ENCODE measurements at regions not wholly inside any gene's neighbourhood (a gene's known extent, or its start where the extent isn't known, plus 50 kb on each side); places are given as distances from the start of the nearest gene placed in this dataset.

DNA sequence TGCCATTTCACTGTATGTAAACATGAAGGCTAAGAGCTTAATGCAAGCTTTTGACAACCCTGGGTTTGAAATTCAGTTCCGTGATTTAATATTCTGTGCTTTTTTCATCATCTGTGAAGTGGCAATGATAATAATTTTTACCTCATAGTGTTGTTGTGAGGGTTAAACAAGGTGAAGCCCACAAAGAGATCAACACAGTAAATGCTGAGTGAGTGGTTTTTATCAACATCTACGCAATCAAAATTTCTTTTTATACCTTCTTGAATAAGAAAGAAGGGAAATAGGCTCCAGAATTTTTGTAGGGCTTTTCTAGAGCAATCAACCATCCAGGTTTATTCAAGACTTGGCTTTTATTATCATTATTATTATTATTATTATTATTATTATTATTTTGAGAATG, 490.8 kb downstream of the SOX5 start:
- H3K4me3 ChIP-seq (ENCODE audit: low read depth, low read length) = no peak overlapping the region
- no peaks in the 10 kb centered on the region for H3K36me3 ChIP-seq (ENCODE audit: control insufficient read depth, insufficient read depth, low read length)
- TF ChIP-seq, protein P1, sequence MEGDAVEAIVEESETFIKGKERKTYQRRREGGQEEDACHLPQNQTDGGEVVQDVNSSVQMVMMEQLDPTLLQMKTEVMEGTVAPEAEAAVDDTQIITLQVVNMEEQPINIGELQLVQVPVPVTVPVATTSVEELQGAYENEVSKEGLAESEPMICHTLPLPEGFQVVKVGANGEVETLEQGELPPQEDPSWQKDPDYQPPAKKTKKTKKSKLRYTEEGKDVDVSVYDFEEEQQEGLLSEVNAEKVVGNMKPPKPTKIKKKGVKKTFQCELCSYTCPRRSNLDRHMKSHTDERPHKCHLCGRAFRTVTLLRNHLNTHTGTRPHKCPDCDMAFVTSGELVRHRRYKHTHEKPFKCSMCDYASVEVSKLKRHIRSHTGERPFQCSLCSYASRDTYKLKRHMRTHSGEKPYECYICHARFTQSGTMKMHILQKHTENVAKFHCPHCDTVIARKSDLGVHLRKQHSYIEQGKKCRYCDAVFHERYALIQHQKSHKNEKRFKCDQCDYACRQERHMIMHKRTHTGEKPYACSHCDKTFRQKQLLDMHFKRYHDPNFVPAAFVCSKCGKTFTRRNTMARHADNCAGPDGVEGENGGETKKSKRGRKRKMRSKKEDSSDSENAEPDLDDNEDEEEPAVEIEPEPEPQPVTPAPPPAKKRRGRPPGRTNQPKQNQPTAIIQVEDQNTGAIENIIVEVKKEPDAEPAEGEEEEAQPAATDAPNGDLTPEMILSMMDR (IDR thresholded peaks at IDR 0.05; ENCODE audit: insufficient read depth, low read length, poor library complexity, severe bottlenecking) = no peak
- no peaks in the 10 kb centered on the region for H3K27me3 ChIP-seq (ENCODE audit: control insufficient read depth, insufficient read depth, low read length)
- no peak for DNase-seq (ENCODE audit: low read depth)

DNA sequence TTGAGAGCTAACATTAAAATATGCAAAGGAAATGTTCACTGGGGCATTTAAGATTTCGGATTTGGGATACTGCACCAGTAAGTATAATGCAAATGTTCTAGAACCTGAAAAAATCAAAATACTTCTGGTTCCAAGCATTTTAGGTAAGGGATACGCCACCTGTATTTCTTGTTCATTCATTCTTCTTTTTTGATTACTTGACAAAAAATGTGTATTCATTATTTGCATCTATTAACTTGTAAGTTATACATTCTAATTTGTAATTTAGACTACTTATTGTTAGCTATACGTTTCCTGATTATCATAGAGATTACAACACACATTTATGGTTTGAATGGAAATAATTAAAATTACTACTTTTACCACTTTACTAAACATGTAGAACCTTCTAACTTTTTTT, 486.9 kb downstream of the SOX5 start:
- TF ChIP-seq, protein P1 (IDR thresholded peaks at IDR 0.05; ENCODE audit: insufficient read depth, low read length, poor library complexity, severe bottlenecking) = no peak
- no peak for DNase-seq (ENCODE audit: low read depth)
- Histone ChIP-seq H3K27me3 (ENCODE audit: control insufficient read depth, insufficient read depth, low read length) (no peaks in the 10 kb centered on the region), H3K4me3 (ENCODE audit: low read depth, low read length) (no peak overlapping the region), H3K36me3 (ENCODE audit: control insufficient read depth, insufficient read depth, low read length) (no peaks in the 10 kb centered on the region)

DNA sequence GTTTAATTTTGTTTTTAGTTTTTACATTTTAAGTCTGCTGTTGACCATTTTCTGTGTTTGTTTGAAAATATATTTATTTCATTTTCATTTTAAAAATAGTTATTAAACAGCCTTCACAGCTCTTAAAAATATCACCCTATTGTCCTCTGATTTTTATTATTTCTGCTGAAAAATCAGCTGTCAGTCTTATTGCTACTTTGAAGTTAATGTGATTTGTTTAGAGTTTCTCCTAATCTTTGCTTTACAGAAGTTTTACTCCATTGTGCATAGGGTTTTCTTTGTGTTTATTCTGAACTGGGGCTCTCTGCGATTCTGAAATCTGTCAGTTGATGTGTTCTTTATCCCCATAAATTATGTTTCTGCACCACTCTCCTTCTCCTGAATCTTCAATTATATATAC, 486.3 kb downstream of the SOX5 start:
- Histone ChIP-seq H3K27me3 (ENCODE audit: control insufficient read depth, insufficient read depth, low read length) (no peaks in the 10 kb centered on the region), H3K36me3 (ENCODE audit: control insufficient read depth, insufficient read depth, low read length) (no peaks in the 10 kb centered on the region), H3K4me3 (ENCODE audit: low read depth, low read length) (no peak overlapping the region)
- TF ChIP-seq, protein P1 (IDR thresholded peaks at IDR 0.05; ENCODE audit: insufficient read depth, low read length, poor library complexity, severe bottlenecking) = no peak
- DNase-seq (ENCODE audit: low read depth) = no peak

DNA sequence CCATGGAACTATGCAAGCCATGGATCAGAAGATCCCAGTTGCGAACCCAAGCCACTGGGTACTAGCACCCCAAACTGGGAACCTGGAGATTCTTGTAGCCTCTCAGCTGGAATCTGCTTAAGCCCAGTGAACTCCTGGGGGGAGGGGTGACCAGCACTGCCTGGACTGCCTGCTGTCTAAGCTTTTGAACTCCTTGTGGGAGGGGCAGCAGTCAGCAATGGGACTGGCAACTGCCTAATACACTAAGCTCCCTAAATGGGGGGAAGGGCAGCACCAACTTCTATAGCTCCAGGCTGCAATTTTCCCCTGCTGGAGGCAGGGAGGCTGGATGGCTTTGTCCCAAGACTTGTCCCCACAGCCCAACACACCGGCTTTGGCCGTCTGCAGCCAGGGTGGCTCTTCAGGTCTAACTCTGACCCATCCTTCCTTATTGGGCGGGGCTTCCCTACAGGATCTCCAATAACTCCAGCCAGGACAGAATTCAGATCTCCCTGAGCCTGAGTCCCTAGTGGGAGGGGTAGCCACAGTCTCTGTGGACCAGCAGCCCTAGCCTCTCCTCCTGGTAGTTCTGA, 485.1 kb downstream of the SOX5 start:
- no peak for DNase-seq (ENCODE audit: low read depth)
- TF ChIP-seq, protein P1 (IDR thresholded peaks at IDR 0.05; ENCODE audit: insufficient read depth, low read length, poor library complexity, severe bottlenecking) = no peak
- no peaks in the 10 kb centered on the region for H3K27me3 ChIP-seq (ENCODE audit: control insufficient read depth, insufficient read depth, low read length)
- no peak overlapping the region for H3K4me3 ChIP-seq (ENCODE audit: low read depth, low read length)
- no peaks in the 10 kb centered on the region for H3K36me3 ChIP-seq (ENCODE audit: control insufficient read depth, insufficient read depth, low read length)

DNA sequence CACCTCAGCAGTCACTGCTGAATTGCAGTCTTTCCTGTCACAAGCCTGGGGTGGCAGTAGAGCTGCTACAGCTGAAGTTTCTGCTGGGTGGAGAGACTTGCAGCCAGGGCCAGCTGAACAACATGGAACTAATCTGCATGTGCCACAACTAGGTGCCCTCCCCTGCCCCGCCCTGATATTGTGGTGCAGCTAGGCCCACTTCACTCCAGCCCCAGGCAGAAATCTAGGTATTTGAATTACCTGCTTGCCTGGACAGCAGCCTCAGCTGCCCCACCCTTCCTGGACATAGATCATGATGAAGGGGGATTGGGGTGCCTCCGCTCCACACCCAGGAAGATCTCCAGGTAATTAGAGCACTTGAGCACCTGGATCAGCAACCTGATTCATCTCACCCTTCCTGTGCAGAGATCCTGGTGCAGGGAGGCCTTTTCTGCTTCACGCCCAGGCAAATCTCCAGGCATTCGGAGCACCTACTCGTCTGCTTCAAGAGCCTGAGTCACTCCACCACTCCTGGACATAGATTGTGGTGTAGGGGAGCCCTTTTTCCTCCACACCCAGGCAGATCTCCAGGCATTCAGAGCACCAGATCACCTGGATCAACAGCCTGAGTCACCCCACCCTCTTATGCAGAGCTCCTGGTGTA, 477.0 kb downstream of the SOX5 start:
- DNase-seq (ENCODE audit: low read depth) = no peak
- Histone ChIP-seq H3K27me3 (ENCODE audit: control insufficient read depth, insufficient read depth, low read length) (no peaks in the 10 kb centered on the region), H3K4me3 (ENCODE audit: low read depth, low read length) (no peak overlapping the region), H3K36me3 (ENCODE audit: control insufficient read depth, insufficient read depth, low read length) (no peaks in the 10 kb centered on the region)
- TF ChIP-seq, protein P1 (IDR thresholded peaks at IDR 0.05; ENCODE audit: insufficient read depth, low read length, poor library complexity, severe bottlenecking) = no peak

DNA sequence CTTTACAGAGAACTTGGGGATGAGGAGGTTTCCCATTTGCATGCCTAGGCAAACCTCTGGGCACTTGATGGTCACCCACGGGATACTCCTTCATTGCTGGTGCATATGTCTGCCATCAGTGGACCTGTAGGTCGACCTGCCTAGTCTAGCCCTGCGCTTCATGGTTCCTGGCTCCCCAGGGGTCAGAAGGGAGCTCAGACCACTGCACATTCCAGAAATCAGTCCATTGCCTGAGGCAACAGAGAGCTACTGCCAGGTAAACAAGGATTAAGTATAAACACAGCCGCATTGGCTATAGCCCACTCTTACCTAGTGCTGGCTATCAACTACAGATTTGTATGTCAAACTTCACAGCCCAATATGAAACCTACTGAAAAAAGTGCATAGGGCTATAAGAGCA, 476.4 kb downstream of the SOX5 start:
- H3K27me3 ChIP-seq (ENCODE audit: control insufficient read depth, insufficient read depth, low read length) = no peaks in the 10 kb centered on the region
- TF ChIP-seq, protein P1 (IDR thresholded peaks at IDR 0.05; ENCODE audit: insufficient read depth, low read length, poor library complexity, severe bottlenecking) = no peak
- no peaks in the 10 kb centered on the region for H3K36me3 ChIP-seq (ENCODE audit: control insufficient read depth, insufficient read depth, low read length)
- no peak overlapping the region for H3K4me3 ChIP-seq (ENCODE audit: low read depth, low read length)
- no peak for DNase-seq (ENCODE audit: low read depth)

All from kidney epithelial cell (primary cell).